ENCODE measurements at regions not wholly inside any gene's neighbourhood (a gene's known extent, or its start where the extent isn't known, plus 50 kb on each side); places are given as distances from the start of the nearest gene placed in this dataset.
A peak's percentile ranks its signal among the peaks of the same experiment; 100 is the strongest.

GRCh38 chr4:33626221-33626620, 2618.1 kb downstream of the ARAP2 start (continued):
- no peak for TF ChIP-seq SNAI2 (CRISPR knock-in tag; IDR thresholded peaks at IDR 0.05)
- TF ChIP-seq ZC3H10 (CRISPR knock-in tag; IDR thresholded peaks at IDR 0.05), result no peak
- TF ChIP-seq CREB5 (CRISPR knock-in tag; IDR thresholded peaks at IDR 0.05; ENCODE audit: low read depth), result no peak

GRCh38 chr4:33628296-33628695, 2616.0 kb downstream of the ARAP2 start:
- ATAC-seq, result no peak
- TF ChIP-seq ZNF8 (CRISPR knock-in tag; IDR thresholded peaks at IDR 0.05) (no peak), TCF4 (CRISPR knock-in tag; IDR thresholded peaks at IDR 0.05; ENCODE audit: borderline replicate concordance) (no peak), BACH2 (CRISPR knock-in tag; IDR thresholded peaks at IDR 0.05; ENCODE audit: borderline replicate concordance) (no peak), SNAI2 (CRISPR knock-in tag; IDR thresholded peaks at IDR 0.05) (no peak), ZNF565 (CRISPR knock-in tag; conservative IDR thresholded peaks at IDR 0.05; ENCODE audit: low read depth) (no peak)

GRCh38 chr4:33649015-33649414, 2595.3 kb downstream of the ARAP2 start:
- peak; percentile 55; the same call in 1 of the 3 replicates for ATAC-seq
- TF ChIP-seq RARB (CRISPR knock-in tag; IDR thresholded peaks at IDR 0.05), result no peak
- TF ChIP-seq OSR1 (CRISPR knock-in tag; IDR thresholded peaks at IDR 0.05), result no peak
- TF ChIP-seq CSDC2 (CRISPR knock-in tag; IDR thresholded peaks at IDR 0.05), result no peak
- TF ChIP-seq POU6F1 (CRISPR knock-in tag; IDR thresholded peaks at IDR 0.05; ENCODE audit: borderline replicate concordance, low read depth), result no peak
- no peak for TF ChIP-seq CREB5 (CRISPR knock-in tag; IDR thresholded peaks at IDR 0.05; ENCODE audit: low read depth)
- no peak for TF ChIP-seq GLIS3 (CRISPR knock-in tag; IDR thresholded peaks at IDR 0.05)
- TF ChIP-seq ZC3H10 (CRISPR knock-in tag; IDR thresholded peaks at IDR 0.05), result no peak
- TF ChIP-seq, protein P1, sequence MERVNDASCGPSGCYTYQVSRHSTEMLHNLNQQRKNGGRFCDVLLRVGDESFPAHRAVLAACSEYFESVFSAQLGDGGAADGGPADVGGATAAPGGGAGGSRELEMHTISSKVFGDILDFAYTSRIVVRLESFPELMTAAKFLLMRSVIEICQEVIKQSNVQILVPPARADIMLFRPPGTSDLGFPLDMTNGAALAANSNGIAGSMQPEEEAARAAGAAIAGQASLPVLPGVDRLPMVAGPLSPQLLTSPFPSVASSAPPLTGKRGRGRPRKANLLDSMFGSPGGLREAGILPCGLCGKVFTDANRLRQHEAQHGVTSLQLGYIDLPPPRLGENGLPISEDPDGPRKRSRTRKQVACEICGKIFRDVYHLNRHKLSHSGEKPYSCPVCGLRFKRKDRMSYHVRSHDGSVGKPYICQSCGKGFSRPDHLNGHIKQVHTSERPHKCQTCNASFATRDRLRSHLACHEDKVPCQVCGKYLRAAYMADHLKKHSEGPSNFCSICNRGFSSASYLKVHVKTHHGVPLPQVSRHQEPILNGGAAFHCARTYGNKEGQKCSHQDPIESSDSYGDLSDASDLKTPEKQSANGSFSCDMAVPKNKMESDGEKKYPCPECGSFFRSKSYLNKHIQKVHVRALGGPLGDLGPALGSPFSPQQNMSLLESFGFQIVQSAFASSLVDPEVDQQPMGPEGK (CRISPR knock-in tag; IDR thresholded peaks at IDR 0.05; ENCODE audit: borderline replicate concordance), result no peak
- no peak for TF ChIP-seq TCF4 (CRISPR knock-in tag; IDR thresholded peaks at IDR 0.05; ENCODE audit: borderline replicate concordance)
- no peak for TF ChIP-seq ZNF70 (CRISPR knock-in tag; IDR thresholded peaks at IDR 0.05)
- TF ChIP-seq SNAI2 (CRISPR knock-in tag; IDR thresholded peaks at IDR 0.05), result no peak

GRCh38 chr4:33649471-33649870, 2594.8 kb downstream of the ARAP2 start:
- no peak for TF ChIP-seq CREB5 (CRISPR knock-in tag; IDR thresholded peaks at IDR 0.05; ENCODE audit: low read depth)
- no peak for TF ChIP-seq ARNTL (CRISPR knock-in tag; IDR thresholded peaks at IDR 0.05; ENCODE audit: borderline replicate concordance, low read depth)
- TF ChIP-seq, protein P1 (CRISPR knock-in tag; IDR thresholded peaks at IDR 0.05; ENCODE audit: borderline replicate concordance), result no peak
- no peak for TF ChIP-seq OSR1 (CRISPR knock-in tag; IDR thresholded peaks at IDR 0.05)
- TF ChIP-seq ZNF70 (CRISPR knock-in tag; IDR thresholded peaks at IDR 0.05), result no peak
- no peak for TF ChIP-seq ESRRG (CRISPR knock-in tag; IDR thresholded peaks at IDR 0.05)
- no peak for TF ChIP-seq TOX (CRISPR knock-in tag; IDR thresholded peaks at IDR 0.05; ENCODE audit: borderline replicate concordance)
- ATAC-seq, result no peak

All from SK-N-SH treated with all-trans-retinoic acid at 6 μM for 48 hours (cell line).